WTC11 (cell line): ENCODE measurements at regions not wholly inside any gene's neighbourhood (a gene's known extent, or its start where the extent isn't known, plus 50 kb on each side); places are given as distances from the start of the nearest gene placed in this dataset.

ENCODE experiments used
- ATAC-seq: fragments of 200-7000 bp; cut with Tn5 transposase; 2 replicates; pipeline ENCODE4 v1.10.0; 2021; ENCODE audit warnings: mild to moderate bottlenecking, moderate library complexity
- CTCF ChIA-PET: fragments of 300-600 bp; sonication (Branson Sonifier 250); formaldehyde crosslinking; loops from one replicate; lab custom pipeline; 2021; ENCODE audit warnings: antibody characterized with exemption; lab: Charles Lee
- POLR2A ChIA-PET: fragments of 350-600 bp; sonication (Branson Sonifier 250); formaldehyde crosslinking; loops from one replicate; lab custom pipeline; 2021; ENCODE audit warnings: antibody characterized with exemption; lab: Charles Lee
- DNase-seq: peaks from one replicate; pipeline ENCODE4 v3.0.0; 2021; ENCODE audit warnings: low spot score
- H3K27ac Mint-ChIP-seq: 2 replicates; pipeline ENCODE4 v1.8.0; 2021; ENCODE audit warnings: mixed read lengths
- H3K27me3 Mint-ChIP-seq: 2 replicates; pipeline ENCODE4 v1.8.0; 2021; ENCODE audit warnings: low read depth, mild to moderate bottlenecking, moderate library complexity, mixed read lengths
- H3K36me3 Mint-ChIP-seq: 2 replicates; pipeline ENCODE4 v1.8.0; 2021; ENCODE audit warnings: mixed read lengths
- H3K4me1 Mint-ChIP-seq: 2 replicates; pipeline ENCODE4 v1.8.0; 2022; ENCODE audit warnings: mixed read lengths
- H3K4me3 Mint-ChIP-seq: 2 replicates; pipeline ENCODE4 v1.8.0; 2021; ENCODE audit warnings: mild to moderate bottlenecking, moderate library complexity, mixed read lengths
- H3K9me3 Mint-ChIP-seq: 2 replicates; pipeline ENCODE4 v1.8.0; 2021; ENCODE audit warnings: mixed read lengths
- ATF2 ChIP-seq: sonication (generic); formaldehyde crosslinking; IDR thresholded peaks from 2 replicates; pipeline ENCODE4 v1.8.1; 2022; ENCODE audit warnings: low read depth, missing genetic modification reagents, borderline replicate concordance
- E2F4 ChIP-seq: sonication (generic); formaldehyde crosslinking; IDR thresholded peaks from 2 replicates; pipeline ENCODE4 v1.8.1; 2022; ENCODE audit warnings: low read depth, mild to moderate bottlenecking, moderate library complexity, missing genetic modification reagents, borderline replicate concordance
- FOXJ3 ChIP-seq: sonication (generic); formaldehyde crosslinking; IDR thresholded peaks from 2 replicates; pipeline ENCODE4 v1.9.0; 2021; ENCODE audit warnings: missing genetic modification reagents, mild to moderate bottlenecking, borderline replicate concordance
- GTF2I ChIP-seq: fragments of 250-450 bp; sonication (Bioruptor Pico); conservative IDR thresholded peaks from 2 replicates; pipeline ENCODE4 v1.4.0; 2021; ENCODE audit warnings: mild to moderate bottlenecking
- HMGA2 ChIP-seq: fragments of 250-450 bp; sonication (Bioruptor Pico); IDR thresholded peaks from 2 replicates; pipeline ENCODE4 v1.4.0; 2021; ENCODE audit warnings: mild to moderate bottlenecking, moderate library complexity
- IRF1 ChIP-seq: sonication (generic); formaldehyde crosslinking; IDR thresholded peaks from 2 replicates; pipeline ENCODE4 v1.8.0; 2023; ENCODE audit warnings: missing genetic modification reagents
- JUN ChIP-seq: sonication (generic); formaldehyde crosslinking; IDR thresholded peaks from 2 replicates; pipeline ENCODE4 v1.8.0; 2023; ENCODE audit warnings: mild to moderate bottlenecking, missing genetic modification reagents
- MAX ChIP-seq: sonication (generic); formaldehyde crosslinking; IDR thresholded peaks from 2 replicates; pipeline ENCODE4 v1.8.0; 2022; ENCODE audit warnings: mild to moderate bottlenecking, missing genetic modification reagents
- MYBL2 ChIP-seq: sonication (generic); formaldehyde crosslinking; IDR thresholded peaks from 2 replicates; pipeline ENCODE4 v1.8.1; 2023; ENCODE audit warnings: mild to moderate bottlenecking, moderate library complexity, missing genetic modification reagents
- NR1H2 ChIP-seq: sonication (generic); formaldehyde crosslinking; IDR thresholded peaks from 2 replicates; pipeline ENCODE4 v1.9.0; 2021; ENCODE audit warnings: mild to moderate bottlenecking, moderate library complexity, missing genetic modification reagents
- OVOL2 ChIP-seq: fragments of 250-450 bp; sonication (Bioruptor Pico); IDR thresholded peaks from 2 replicates; pipeline ENCODE4 v1.9.0; 2021; ENCODE audit warnings: mild to moderate bottlenecking, borderline replicate concordance
- PREB ChIP-seq: sonication (generic); formaldehyde crosslinking; IDR thresholded peaks from 2 replicates; pipeline ENCODE4 v1.8.1; 2022; ENCODE audit warnings: mild to moderate bottlenecking, missing genetic modification reagents, moderate library complexity, borderline replicate concordance
- SMAD4 ChIP-seq: sonication (generic); formaldehyde crosslinking; IDR thresholded peaks from 2 replicates; pipeline ENCODE4 v1.8.0; 2022; ENCODE audit warnings: mild to moderate bottlenecking, missing genetic modification reagents
- SOX15 ChIP-seq: fragments of 250-450 bp; sonication (Bioruptor Pico); IDR thresholded peaks from 2 replicates; pipeline ENCODE4 v1.9.0; 2021; ENCODE audit warnings: mild to moderate bottlenecking
- ZNF138 ChIP-seq: sonication (generic); formaldehyde crosslinking; conservative IDR thresholded peaks from 2 replicates; pipeline ENCODE4 v1.8.1; 2022; ENCODE audit warnings: mild to moderate bottlenecking, moderate library complexity, missing genetic modification reagents
- ZNF232 ChIP-seq: sonication (generic); formaldehyde crosslinking; IDR thresholded peaks from 2 replicates; pipeline ENCODE4 v1.8.0; 2022; ENCODE audit warnings: mild to moderate bottlenecking, missing genetic modification reagents
- ZNF317 ChIP-seq: sonication (generic); formaldehyde crosslinking; IDR thresholded peaks from 2 replicates; pipeline ENCODE4 v1.8.1; 2023; ENCODE audit warnings: low read depth, mild to moderate bottlenecking, moderate library complexity, missing genetic modification reagents, borderline replicate concordance
- ZNF512 ChIP-seq: sonication (generic); formaldehyde crosslinking; IDR thresholded peaks from 2 replicates; pipeline ENCODE4 v1.8.1; 2022; ENCODE audit warnings: missing genetic modification reagents, borderline replicate concordance
- ZNF671 ChIP-seq: fragments of 250-450 bp; sonication (Bioruptor Pico); IDR thresholded peaks from 2 replicates; pipeline ENCODE4 v1.8.0; 2021; ENCODE audit warnings: mild to moderate bottlenecking

GRCh38 chr9:24624481-24624880 lies 78.8 kb upstream of the IZUMO3 start:
- no peaks in the 10 kb centered on the region for H3K27me3 Mint-ChIP-seq
- DNase-seq = no peak
- POLR2A ChIA-PET = no interaction called here
- H3K9me3 Mint-ChIP-seq = peaks cover 4% of the 10 kb centered on the region; the same call in 1 of the 2 replicates
- TF ChIP-seq IRF1 (CRISPR knock-in tag) = no peak
- peaks cover 4% of the 10 kb centered on the region for H3K4me1 Mint-ChIP-seq
- no peaks in the 10 kb centered on the region for H3K36me3 Mint-ChIP-seq
- no peak overlapping the region for H3K4me3 Mint-ChIP-seq
- ATAC-seq = no peak
- H3K27ac Mint-ChIP-seq = no peak overlapping the region
- CTCF ChIA-PET = no interaction called here

GRCh38 chr9:24620741-24621140 lies 75.0 kb upstream of the IZUMO3 start:
- H3K4me3 Mint-ChIP-seq = no peak overlapping the region
- ChIA-PET CTCF (no interaction called here), POLR2A (no interaction called here)
- no peaks in the 10 kb centered on the region for H3K27me3 Mint-ChIP-seq
- no peak for TF ChIP-seq SOX15
- no peak for TF ChIP-seq MAX (CRISPR knock-in tag)
- TF ChIP-seq FOXJ3 (CRISPR knock-in tag) = no peak
- no peak for TF ChIP-seq NR1H2 (CRISPR knock-in tag)
- TF ChIP-seq OVOL2 = no peak
- no peaks in the 10 kb centered on the region for H3K9me3 Mint-ChIP-seq
- no peak for ATAC-seq
- peaks cover 15% of the 10 kb centered on the region for H3K4me1 Mint-ChIP-seq
- no peaks in the 10 kb centered on the region for H3K36me3 Mint-ChIP-seq
- H3K27ac Mint-ChIP-seq = no peak overlapping the region
- DNase-seq = no peak

- DNase-seq = no peak
- H3K27me3 Mint-ChIP-seq = no peaks in the 10 kb centered on the region
- CTCF ChIA-PET = no interaction called here
- H3K4me3 Mint-ChIP-seq = no peak overlapping the region
- POLR2A ChIA-PET = no interaction called here
- no peak overlapping the region for H3K27ac Mint-ChIP-seq
- H3K4me1 Mint-ChIP-seq = peaks cover 33% of the 10 kb centered on the region
- ATAC-seq = 0 out of 2 replicates have a peak, but pooled peaks have one; percentile 48
- H3K36me3 Mint-ChIP-seq = no peaks in the 10 kb centered on the region
- H3K9me3 Mint-ChIP-seq = no peaks in the 10 kb centered on the region
- TF ChIP-seq ZNF138 (CRISPR knock-in tag) (no peak), FOXJ3 (CRISPR knock-in tag) (no peak)
Measured at GRCh38 chr9:24616863-24617262, 71.2 kb upstream of the IZUMO3 start.

- peaks cover 33% of the 10 kb centered on the region for H3K4me1 Mint-ChIP-seq
- no peaks in the 10 kb centered on the region for H3K27me3 Mint-ChIP-seq
- no peaks in the 10 kb centered on the region for H3K9me3 Mint-ChIP-seq
- H3K4me3 Mint-ChIP-seq = no peak overlapping the region
- CTCF ChIA-PET = interaction anchor here (0.9 to 1.4 kb wide), 4 partner anchors 154 to 390 kb away, joined by 3 to 5 read pairs (median 4); no protein-coding TSS in a partner anchor
- DNase-seq (no peak), ATAC-seq (peak; percentile 82)
- POLR2A ChIA-PET = no interaction called here
- no peaks in the 10 kb centered on the region for H3K36me3 Mint-ChIP-seq
- TF ChIP-seq ZNF671 (CRISPR knock-in tag) = no peak
- TF ChIP-seq GTF2I = no peak
- no peak for TF ChIP-seq ATF2
- no peak for TF ChIP-seq HMGA2 (CRISPR knock-in tag)
- no peak for TF ChIP-seq PREB (CRISPR knock-in tag)
- TF ChIP-seq ZNF317 (CRISPR knock-in tag) = no peak
- TF ChIP-seq FOXJ3 (CRISPR knock-in tag) = no peak
- TF ChIP-seq JUN (CRISPR knock-in tag) = no peak
- TF ChIP-seq E2F4 (CRISPR knock-in tag) = no peak
- no peak for TF ChIP-seq MYBL2
- TF ChIP-seq ZNF512 (CRISPR knock-in tag) = no peak
- TF ChIP-seq SMAD4 (CRISPR knock-in tag) = no peak
- TF ChIP-seq ZNF232 (CRISPR knock-in tag) = no peak
- H3K27ac Mint-ChIP-seq = 0 out of 2 replicates have a peak overlapping the region, but pooled peaks have one; percentile 38
Measured at GRCh38 chr9:24614070-24614469, 68.4 kb upstream of the IZUMO3 start.
